Retinal pigment epithelial cell (primary cell): ENCODE measurements at regions not wholly inside any gene's neighbourhood (a gene's known extent, or its start where the extent isn't known, plus 50 kb on each side); places are given as distances from the start of the nearest gene placed in this dataset.

ENCODE experiments used
- DNase-seq: peaks from one replicate; pipeline ENCODE4 v3.0.0-alpha.2; 2010; ENCODE audit warnings: low read depth
- H3K4me3 ChIP-seq: 2 replicates; pipeline ENCODE4 v1.5.1; 2011; ENCODE audit warnings: mild to moderate bottlenecking, low read length, control low read depth, moderate library complexity
- CTCF ChIP-seq: conservative IDR thresholded peaks from 2 replicates; pipeline ENCODE4 v1.5.1; 2011; ENCODE audit warnings: low read depth, low read length, control low read depth, inconsistent platforms

DNA sequence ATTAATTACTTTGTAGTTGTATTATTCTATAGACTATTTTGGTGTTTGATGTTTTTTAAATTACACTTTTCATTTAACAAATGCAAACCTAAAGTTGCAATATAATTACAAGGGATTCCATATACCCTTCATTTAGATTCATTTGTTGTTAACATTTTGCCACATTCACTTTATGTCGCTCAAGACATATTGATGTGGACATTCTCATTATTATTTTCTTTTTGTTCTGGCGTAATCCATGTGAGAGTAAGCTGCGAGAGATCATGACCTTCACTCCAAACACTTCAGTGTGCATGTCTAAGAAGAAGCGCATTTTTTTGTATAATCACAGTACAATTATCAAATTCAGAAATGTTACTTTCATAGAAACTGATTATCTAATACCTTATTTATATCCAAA is 280.6 kb downstream of the CALCRL start:
- H3K4me3 ChIP-seq = no peak overlapping the region
- no peak for DNase-seq
- TF ChIP-seq CTCF = no peak

GRCh38 chr2:187165936-187166610 is 282.0 kb downstream of the CALCRL start:
- DNase-seq = no peak
- TF ChIP-seq CTCF = no peak
- H3K4me3 ChIP-seq = no peak overlapping the region

DNA sequence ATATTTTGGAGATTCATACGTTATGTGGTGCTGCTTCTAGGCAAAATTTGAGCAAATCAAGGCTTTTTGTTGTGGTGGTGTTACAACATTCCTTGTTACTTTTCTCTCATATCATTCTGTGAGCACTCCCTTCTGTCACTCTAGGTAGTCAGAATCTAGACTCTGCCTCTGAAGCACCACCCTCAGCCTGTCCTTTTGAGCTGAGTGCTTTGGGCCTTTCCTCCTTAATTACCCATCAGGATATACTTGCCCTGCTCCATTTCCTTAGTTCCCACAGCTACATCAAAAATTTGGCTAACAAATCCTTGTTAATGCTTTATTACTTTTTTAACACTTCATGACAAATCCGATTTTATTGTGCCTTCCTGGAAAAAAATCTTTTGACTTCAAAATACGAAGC is 289.6 kb downstream of the CALCRL start:
- H3K4me3 ChIP-seq = no peak overlapping the region
- no peak for TF ChIP-seq CTCF
- no peak for DNase-seq

DNA sequence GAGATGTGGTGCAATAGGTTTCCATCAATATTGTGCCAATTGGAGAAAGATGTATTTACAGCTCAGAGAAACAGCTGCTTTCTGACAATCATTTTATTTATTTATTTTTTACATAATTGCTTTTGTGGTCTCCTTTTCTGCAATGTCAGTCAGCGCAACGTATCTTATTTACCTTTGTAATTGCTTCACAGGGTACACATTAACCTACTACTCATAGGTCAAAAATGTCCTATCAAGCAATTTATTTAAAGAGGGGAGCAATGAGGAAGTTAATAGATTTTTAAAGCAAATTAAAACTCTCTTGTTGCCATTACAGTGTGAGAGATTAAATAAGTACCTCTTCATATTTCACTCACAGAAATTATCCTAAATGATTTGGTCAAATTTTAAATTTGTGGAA is 291.0 kb downstream of the CALCRL start:
- no peak for DNase-seq
- no peak for TF ChIP-seq CTCF

GRCh38 chr2:187155476-187155875 is 292.6 kb downstream of the CALCRL start:
- no peak overlapping the region for H3K4me3 ChIP-seq
- DNase-seq = no peak
- no peak for TF ChIP-seq CTCF

More for the DNA sequence above, 291.0 kb downstream of the CALCRL start:
- H3K4me3 ChIP-seq = no peak overlapping the region

GRCh38 chr2:187150670-187151069 is 297.4 kb downstream of the CALCRL start:
- DNase-seq = no peak
- no peak for TF ChIP-seq CTCF
- no peak overlapping the region for H3K4me3 ChIP-seq

GRCh38 chr2:187148059-187148714 is 299.2 kb upstream of the ZSWIM2 start:
- H3K4me3 ChIP-seq = no peak overlapping the region
- no peak for TF ChIP-seq CTCF
- no peak for DNase-seq
